GM23248 (cell line): ENCODE measurements at regions not wholly inside any gene's neighbourhood (a gene's known extent, or its start where the extent isn't known, plus 50 kb on each side); places are given as distances from the start of the nearest gene placed in this dataset.

Experiments
- DNase-seq: peaks from one replicate; pipeline ENCODE4 v3.0.0-alpha.2; 2015
- H2AFZ ChIP-seq: fragments of 200-600 bp; sonication (generic); 2 replicates; pipeline ENCODE4 v1.6.1; 2016; ENCODE audit warnings: antibody characterized with exemption
- H3F3A ChIP-seq: fragments of 200-600 bp; sonication (generic); 2 replicates; pipeline ENCODE4 v1.6.1; 2016; ENCODE audit warnings: mild to moderate bottlenecking, antibody characterized with exemption, mixed run types; ENCODE audit not compliant: insufficient read depth
- H3K27ac ChIP-seq: fragments of 200-600 bp; sonication (generic); 2 replicates; pipeline ENCODE4 v1.5.1; 2016; ENCODE audit warnings: mild to moderate bottlenecking
- H3K27me3 ChIP-seq: fragments of 200-600 bp; sonication (generic); replicated peaks from 2 replicates; pipeline ENCODE4 v1.6.1; 2016; ENCODE audit warnings: mild to moderate bottlenecking; ENCODE audit not compliant: insufficient read depth
- H3K36me3 ChIP-seq: fragments of 200-600 bp; sonication (generic); 2 replicates; pipeline ENCODE4 v1.6.1; 2016; ENCODE audit warnings: low read depth, mild to moderate bottlenecking
- H3K4me1 ChIP-seq: fragments of 200-600 bp; sonication (generic); 2 replicates; pipeline ENCODE4 v1.6.1; 2016; ENCODE audit warnings: mild to moderate bottlenecking; ENCODE audit not compliant: insufficient read depth
- H3K4me2 ChIP-seq: fragments of 200-600 bp; sonication (generic); one replicate; pipeline ENCODE4 v1.6.1; 2016; ENCODE audit warnings: mild to moderate bottlenecking; ENCODE audit not compliant: unreplicated experiment
- H3K4me3 ChIP-seq: fragments of 200-600 bp; sonication (generic); 2 replicates; pipeline ENCODE4 v1.5.1; 2016; ENCODE audit warnings: mild to moderate bottlenecking
- H3K79me2 ChIP-seq: fragments of 200-600 bp; sonication (generic); 2 replicates; pipeline ENCODE4 v1.6.1; 2016; ENCODE audit warnings: mild to moderate bottlenecking; ENCODE audit not compliant: insufficient read depth
- H3K9ac ChIP-seq: fragments of 200-600 bp; sonication (generic); 2 replicates; pipeline ENCODE4 v1.6.1; 2016; ENCODE audit warnings: mild to moderate bottlenecking
- H3K9me2 ChIP-seq: fragments of 200-600 bp; sonication (generic); 2 replicates; pipeline ENCODE4 v1.6.1; 2016; ENCODE audit warnings: mixed run types, mild to moderate bottlenecking, moderate library complexity; ENCODE audit not compliant: insufficient read depth
- H3K9me3 ChIP-seq: fragments of 200-600 bp; sonication (generic); one replicate; pipeline ENCODE4 v1.6.1; 2017; ENCODE audit warnings: low read depth
- H4K20me1 ChIP-seq: fragments of 200-600 bp; sonication (generic); 2 replicates; pipeline ENCODE4 v1.6.0; 2016; ENCODE audit not compliant: insufficient read depth
- EZH2 ChIP-seq: fragments of 200-600 bp; sonication (generic); IDR thresholded peaks from 2 replicates; pipeline ENCODE4 v1.6.1; 2018; ENCODE audit warnings: antibody characterized with exemption, mild to moderate bottlenecking; ENCODE audit not compliant: insufficient read depth, poor library complexity, severe bottlenecking
- EZH2phosphoT487 ChIP-seq: fragments of 200-600 bp; sonication (generic); IDR thresholded peaks from 2 replicates; pipeline ENCODE4 v1.6.1; 2018; ENCODE audit warnings: antibody characterized with exemption, moderate library complexity, mild to moderate bottlenecking, low read depth; ENCODE audit not compliant: insufficient read depth
- WGBS, 2 experiments: methylation state at CpG; one replicate each; pipeline ENCODE4 v1.1.6; 2015 to 2017; ENCODE audit warnings: low lambda C conversion rate in 2 of 2, low coverage in 1 of 2; ENCODE audit errors: missing lambda C conversion rate in 2 of 2; 5-methylcytosine and 5-hydroxymethylcytosine counted together
- in situ Hi-C: fragments of 300-500 bp; cut with MboI; formaldehyde crosslinking; loops from 2 replicates; pipeline ENCODE4 v1.15.0; 2020

- in situ Hi-C loops = no loop called here
Measured at GRCh38 chr16:8436931-8437330, 153.4 kb downstream of the TMEM114 start.

GRCh38 chr16:8431783-8432182 is 158.5 kb downstream of the TMEM114 start:
- no peak overlapping the region for H3K4me3 ChIP-seq
- H3K9ac ChIP-seq = no peak overlapping the region
- no peak overlapping the region for H3K27ac ChIP-seq
- no peak for DNase-seq
- no peaks in the 10 kb centered on the region for H3K27me3 ChIP-seq
- no peaks in the 10 kb centered on the region for H3K79me2 ChIP-seq
- H3K9me2 ChIP-seq = no peaks in the 10 kb centered on the region
- no peaks in the 10 kb centered on the region for H3F3A ChIP-seq
- no peaks in the 10 kb centered on the region for H3K36me3 ChIP-seq
- H4K20me1 ChIP-seq = no peaks in the 10 kb centered on the region
- H3K4me2 ChIP-seq = no peak overlapping the region
- in situ Hi-C loops = no loop called here
- H2AFZ ChIP-seq = no peak overlapping the region
- no peak for TF ChIP-seq EZH2
- TF ChIP-seq EZH2phosphoT487 = no peak
- H3K9me3 ChIP-seq = no peaks in the 10 kb centered on the region
- no peaks in the 10 kb centered on the region for H3K4me1 ChIP-seq
- 26 to 41% methylated on average over 1 of the region's 1 CpG for WGBS, 2 experiments

More at GRCh38 chr16:8436931-8437330, 153.4 kb downstream of the TMEM114 start:
- H3K79me2 ChIP-seq = no peaks in the 10 kb centered on the region
- no peaks in the 10 kb centered on the region for H3K36me3 ChIP-seq
- H3F3A ChIP-seq = no peaks in the 10 kb centered on the region
- H3K9me2 ChIP-seq = no peaks in the 10 kb centered on the region
- no peak overlapping the region for H3K27ac ChIP-seq
- H3K4me1 ChIP-seq = no peaks in the 10 kb centered on the region
- no peak overlapping the region for H3K4me2 ChIP-seq
- no peaks in the 10 kb centered on the region for H3K27me3 ChIP-seq
- no peak overlapping the region for H3K4me3 ChIP-seq
- WGBS, 2 experiments = 26 to 31% methylated on average over 5 of the region's 5 CpGs
- no peak for TF ChIP-seq EZH2phosphoT487
- TF ChIP-seq EZH2 = no peak
- H2AFZ ChIP-seq = no peak overlapping the region
- no peak overlapping the region for H3K9ac ChIP-seq
- no peaks in the 10 kb centered on the region for H4K20me1 ChIP-seq
- no peaks in the 10 kb centered on the region for H3K9me3 ChIP-seq
- no peak for DNase-seq

GRCh38 chr16:8430401-8430800 is 159.9 kb downstream of the TMEM114 start:
- Histone ChIP-seq H3K4me1 (no peaks in the 10 kb centered on the region), H3K79me2 (no peaks in the 10 kb centered on the region), H3F3A (no peaks in the 10 kb centered on the region), H3K4me2 (no peak overlapping the region), H3K4me3 (no peak overlapping the region), H3K9me2 (no peaks in the 10 kb centered on the region), H3K36me3 (no peaks in the 10 kb centered on the region), H3K27me3 (no peaks in the 10 kb centered on the region), H4K20me1 (no peaks in the 10 kb centered on the region), H3K27ac (no peak overlapping the region), H3K9me3 (no peaks in the 10 kb centered on the region), H2AFZ (no peak overlapping the region), H3K9ac (no peak overlapping the region)
- no peak for TF ChIP-seq EZH2
- TF ChIP-seq EZH2phosphoT487 = no peak
- in situ Hi-C loops = no loop called here
- no peak for DNase-seq
- WGBS, 2 experiments = 8 to 13% methylated on average over 3 of the region's 3 CpGs

- Histone ChIP-seq H4K20me1 (no peaks in the 10 kb centered on the region), H3K4me3 (no peak overlapping the region), H3K27ac (no peak overlapping the region), H3K4me2 (no peak overlapping the region), H3K9ac (no peak overlapping the region), H3K36me3 (no peaks in the 10 kb centered on the region), H3K4me1 (no peaks in the 10 kb centered on the region), H2AFZ (no peak overlapping the region), H3K9me3 (no peaks in the 10 kb centered on the region), H3F3A (no peaks in the 10 kb centered on the region), H3K9me2 (no peaks in the 10 kb centered on the region), H3K27me3 (no peaks in the 10 kb centered on the region), H3K79me2 (no peaks in the 10 kb centered on the region)
- DNase-seq = no peak
- TF ChIP-seq EZH2 = no peak
- no peak for TF ChIP-seq EZH2phosphoT487
- in situ Hi-C loops = no loop called here
- 33 to 37% methylated on average over 4 of the region's 4 CpGs for WGBS, 2 experiments
Measured at GRCh38 chr16:8426569-8426968, 163.7 kb downstream of the TMEM114 start.

GRCh38 chr16:8417145-8417544 is 173.2 kb downstream of the TMEM114 start:
- TF ChIP-seq EZH2phosphoT487 (no peak), EZH2 (no peak)
- Histone ChIP-seq H3K27me3 (no peaks in the 10 kb centered on the region), H3K4me3 (no peak overlapping the region), H3K9me2 (no peaks in the 10 kb centered on the region), H3K9me3 (no peaks in the 10 kb centered on the region), H3K27ac (no peak overlapping the region), H4K20me1 (no peaks in the 10 kb centered on the region), H2AFZ (no peak overlapping the region), H3F3A (no peaks in the 10 kb centered on the region), H3K79me2 (no peaks in the 10 kb centered on the region), H3K36me3 (no peaks in the 10 kb centered on the region), H3K9ac (no peak overlapping the region), H3K4me1 (no peaks in the 10 kb centered on the region), H3K4me2 (no peak overlapping the region)
- in situ Hi-C loops = no loop called here
- WGBS, 2 experiments = 23 to 24% methylated on average over 4 of the region's 4 CpGs
- DNase-seq = no peak
